BE2C (cell line): ENCODE measurements at regions not wholly inside any gene's neighbourhood (a gene's known extent, or its start where the extent isn't known, plus 50 kb on each side); places are given as distances from the start of the nearest gene placed in this dataset.

ENCODE experiments used
- DNase-seq: peaks from one replicate; pipeline ENCODE4 v3.0.0-alpha.2; 2020
- H3K27me3 ChIP-seq: fragments of 250-450 bp; sonication (Bioruptor Pico); 2 replicates; pipeline ENCODE4 v1.5.1; 2020; ENCODE audit warnings: mild to moderate bottlenecking
- H3K36me3 ChIP-seq: fragments of 250-450 bp; sonication (Bioruptor Pico); 2 replicates; pipeline ENCODE4 v1.5.1; 2020; ENCODE audit warnings: mild to moderate bottlenecking
- H3K4me1 ChIP-seq: fragments of 250-450 bp; sonication (Bioruptor Pico); 2 replicates; pipeline ENCODE4 v1.5.1; 2020
- H3K4me3 ChIP-seq: 2 replicates; pipeline ENCODE4 v1.5.1; 2011; ENCODE audit warnings: low read depth, low read length
- H3K9me3 ChIP-seq: fragments of 250-450 bp; sonication (Bioruptor Pico); 2 replicates; pipeline ENCODE4 v1.5.1; 2020
- CTCF ChIP-seq: IDR thresholded peaks from 2 replicates; pipeline ENCODE4 v1.5.1; 2012; ENCODE audit warnings: mild to moderate bottlenecking, low read depth, low read length

GRCh38 chr2:107618769-107619168 lies 207.9 kb upstream of the RGPD4 start:
- Histone ChIP-seq H3K4me3 (no peak overlapping the region), H3K9me3 (no peaks in the 10 kb centered on the region), H3K4me1 (no peaks in the 10 kb centered on the region), H3K27me3 (no peaks in the 10 kb centered on the region), H3K36me3 (no peaks in the 10 kb centered on the region)
- DNase-seq: no peak
- no peak for TF ChIP-seq CTCF

GRCh38 chr2:107621186-107622165 lies 205.2 kb upstream of the RGPD4 start:
- H3K36me3 ChIP-seq: no peaks in the 10 kb centered on the region
- H3K4me3 ChIP-seq: no peak overlapping the region
- no peaks in the 10 kb centered on the region for H3K4me1 ChIP-seq
- H3K9me3 ChIP-seq: no peaks in the 10 kb centered on the region
- TF ChIP-seq CTCF: no peak
- no peak for DNase-seq
- H3K27me3 ChIP-seq: no peaks in the 10 kb centered on the region

GRCh38 chr2:107622741-107623310 lies 203.9 kb upstream of the RGPD4 start:
- no peak overlapping the region for H3K4me3 ChIP-seq
- H3K27me3 ChIP-seq: no peaks in the 10 kb centered on the region
- H3K4me1 ChIP-seq: no peaks in the 10 kb centered on the region
- no peak for TF ChIP-seq CTCF
- H3K9me3 ChIP-seq: no peaks in the 10 kb centered on the region
- DNase-seq: no peak
- no peaks in the 10 kb centered on the region for H3K36me3 ChIP-seq

- Histone ChIP-seq H3K4me3 (no peak overlapping the region), H3K27me3 (no peaks in the 10 kb centered on the region), H3K36me3 (no peaks in the 10 kb centered on the region), H3K4me1 (no peaks in the 10 kb centered on the region), H3K9me3 (no peaks in the 10 kb centered on the region)
- TF ChIP-seq CTCF: no peak
- DNase-seq: no peak
Measured at GRCh38 chr2:107625982-107626381, 200.7 kb upstream of the RGPD4 start.

GRCh38 chr2:107627164-107627563 lies 199.5 kb upstream of the RGPD4 start:
- Histone ChIP-seq H3K36me3 (no peaks in the 10 kb centered on the region), H3K4me1 (no peaks in the 10 kb centered on the region), H3K27me3 (no peaks in the 10 kb centered on the region), H3K4me3 (no peak overlapping the region), H3K9me3 (no peaks in the 10 kb centered on the region)
- DNase-seq: no peak
- no peak for TF ChIP-seq CTCF

GRCh38 chr2:107627926-107628325 lies 198.8 kb upstream of the RGPD4 start:
- no peaks in the 10 kb centered on the region for H3K9me3 ChIP-seq
- no peak for DNase-seq

More at GRCh38 chr2:107627926-107628325, 198.8 kb upstream of the RGPD4 start:
- H3K4me3 ChIP-seq: no peak overlapping the region
- no peaks in the 10 kb centered on the region for H3K4me1 ChIP-seq
- H3K27me3 ChIP-seq: no peaks in the 10 kb centered on the region
- H3K36me3 ChIP-seq: no peaks in the 10 kb centered on the region
- no peak for TF ChIP-seq CTCF
